ENCODE measurements at regions not wholly inside any gene's neighbourhood (a gene's known extent, or its start where the extent isn't known, plus 50 kb on each side); places are given as distances from the start of the nearest gene placed in this dataset.

DNA sequence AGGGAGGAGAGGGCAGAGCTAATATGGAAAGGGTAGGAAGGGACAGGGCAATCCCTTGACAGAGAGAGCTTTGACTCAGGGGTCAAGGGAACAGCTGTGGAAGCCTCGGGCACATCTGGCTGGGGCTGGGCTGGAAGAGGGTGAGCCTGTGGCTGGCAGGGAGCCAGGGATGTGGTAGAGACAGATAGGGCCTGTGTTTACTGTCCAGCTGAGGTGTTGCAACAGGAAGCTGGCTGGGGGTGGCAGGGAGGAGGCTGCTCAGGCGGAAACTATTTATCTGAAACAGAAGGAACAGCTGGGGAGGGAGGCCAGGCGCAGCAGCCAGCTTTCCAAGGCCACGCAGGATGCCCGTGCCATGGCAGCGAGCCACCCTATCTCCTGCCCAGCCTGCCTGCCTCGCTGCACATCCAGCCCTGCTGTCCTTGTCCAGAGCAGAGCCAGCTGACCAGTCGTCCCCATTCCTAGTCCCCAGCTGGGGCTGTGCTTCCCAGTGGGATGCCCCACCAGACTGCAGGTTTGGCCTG lies 264.7 kb downstream of the CYP26B1 start (continued):
- no peak for TF ChIP-seq MBD1 (CRISPR knock-in tag; IDR thresholded peaks at IDR 0.05)
- peak; percentile 89 for TF ChIP-seq NBN (IDR thresholded peaks at IDR 0.05; ENCODE audit: low read depth)
- no peak for TF ChIP-seq SREBF2 (CRISPR knock-in tag; IDR thresholded peaks at IDR 0.05)
- TF ChIP-seq KLF13 (tag; IDR thresholded peaks at IDR 0.05; ENCODE audit: borderline replicate concordance, low read depth) = no peak
- no peak for TF ChIP-seq FUS (optimal IDR thresholded peaks at IDR 0.05; ENCODE audit: low read depth, low read length)
- TF ChIP-seq, protein P1, sequence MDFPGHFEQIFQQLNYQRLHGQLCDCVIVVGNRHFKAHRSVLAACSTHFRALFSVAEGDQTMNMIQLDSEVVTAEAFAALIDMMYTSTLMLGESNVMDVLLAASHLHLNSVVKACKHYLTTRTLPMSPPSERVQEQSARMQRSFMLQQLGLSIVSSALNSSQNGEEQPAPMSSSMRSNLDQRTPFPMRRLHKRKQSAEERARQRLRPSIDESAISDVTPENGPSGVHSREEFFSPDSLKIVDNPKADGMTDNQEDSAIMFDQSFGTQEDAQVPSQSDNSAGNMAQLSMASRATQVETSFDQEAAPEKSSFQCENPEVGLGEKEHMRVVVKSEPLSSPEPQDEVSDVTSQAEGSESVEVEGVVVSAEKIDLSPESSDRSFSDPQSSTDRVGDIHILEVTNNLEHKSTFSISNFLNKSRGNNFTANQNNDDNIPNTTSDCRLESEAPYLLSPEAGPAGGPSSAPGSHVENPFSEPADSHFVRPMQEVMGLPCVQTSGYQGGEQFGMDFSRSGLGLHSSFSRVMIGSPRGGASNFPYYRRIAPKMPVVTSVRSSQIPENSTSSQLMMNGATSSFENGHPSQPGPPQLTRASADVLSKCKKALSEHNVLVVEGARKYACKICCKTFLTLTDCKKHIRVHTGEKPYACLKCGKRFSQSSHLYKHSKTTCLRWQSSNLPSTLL (IDR thresholded peaks at IDR 0.05) = no peak
- TF ChIP-seq GTF2E2 (tag; IDR thresholded peaks at IDR 0.05) = no peak
- peak; percentile 94 for TF ChIP-seq ZNF766 (CRISPR knock-in tag; conservative IDR thresholded peaks at IDR 0.05)
- no peak for TF ChIP-seq POLR2H (tag; IDR thresholded peaks at IDR 0.05; ENCODE audit: low read depth)
- no peak for TF ChIP-seq HNRNPUL1 (IDR thresholded peaks at IDR 0.05; ENCODE audit: low read length)
- TF ChIP-seq, protein P2, sequence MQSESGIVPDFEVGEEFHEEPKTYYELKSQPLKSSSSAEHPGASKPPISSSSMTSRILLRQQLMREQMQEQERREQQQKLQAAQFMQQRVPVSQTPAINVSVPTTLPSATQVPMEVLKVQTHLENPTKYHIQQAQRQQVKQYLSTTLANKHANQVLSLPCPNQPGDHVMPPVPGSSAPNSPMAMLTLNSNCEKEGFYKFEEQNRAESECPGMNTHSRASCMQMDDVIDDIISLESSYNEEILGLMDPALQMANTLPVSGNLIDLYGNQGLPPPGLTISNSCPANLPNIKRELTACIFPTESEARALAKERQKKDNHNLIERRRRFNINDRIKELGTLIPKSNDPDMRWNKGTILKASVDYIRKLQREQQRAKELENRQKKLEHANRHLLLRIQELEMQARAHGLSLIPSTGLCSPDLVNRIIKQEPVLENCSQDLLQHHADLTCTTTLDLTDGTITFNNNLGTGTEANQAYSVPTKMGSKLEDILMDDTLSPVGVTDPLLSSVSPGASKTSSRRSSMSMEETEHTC (IDR thresholded peaks at IDR 0.05) = 0 out of 2 replicates have a peak, but pooled peaks have one; percentile 42
- TF ChIP-seq, protein P3, sequence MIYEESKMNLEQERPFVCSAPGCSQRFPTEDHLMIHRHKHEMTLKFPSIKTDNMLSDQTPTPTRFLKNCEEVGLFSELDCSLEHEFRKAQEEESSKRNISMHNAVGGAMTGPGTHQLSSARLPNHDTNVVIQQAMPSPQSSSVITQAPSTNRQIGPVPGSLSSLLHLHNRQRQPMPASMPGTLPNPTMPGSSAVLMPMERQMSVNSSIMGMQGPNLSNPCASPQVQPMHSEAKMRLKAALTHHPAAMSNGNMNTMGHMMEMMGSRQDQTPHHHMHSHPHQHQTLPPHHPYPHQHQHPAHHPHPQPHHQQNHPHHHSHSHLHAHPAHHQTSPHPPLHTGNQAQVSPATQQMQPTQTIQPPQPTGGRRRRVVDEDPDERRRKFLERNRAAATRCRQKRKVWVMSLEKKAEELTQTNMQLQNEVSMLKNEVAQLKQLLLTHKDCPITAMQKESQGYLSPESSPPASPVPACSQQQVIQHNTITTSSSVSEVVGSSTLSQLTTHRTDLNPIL (CRISPR knock-in tag; IDR thresholded peaks at IDR 0.05) = no peak
- TF ChIP-seq, protein P4, sequence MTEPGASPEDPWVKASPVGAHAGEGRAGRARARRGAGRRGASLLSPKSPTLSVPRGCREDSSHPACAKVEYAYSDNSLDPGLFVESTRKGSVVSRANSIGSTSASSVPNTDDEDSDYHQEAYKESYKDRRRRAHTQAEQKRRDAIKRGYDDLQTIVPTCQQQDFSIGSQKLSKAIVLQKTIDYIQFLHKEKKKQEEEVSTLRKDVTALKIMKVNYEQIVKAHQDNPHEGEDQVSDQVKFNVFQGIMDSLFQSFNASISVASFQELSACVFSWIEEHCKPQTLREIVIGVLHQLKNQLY (CRISPR knock-in tag; conservative IDR thresholded peaks at IDR 0.05) = 0 out of 4 replicates have a peak, but pooled peaks of 1 of the 2 experiments have one; percentile 55
- no peak for TF ChIP-seq HOXB6 (CRISPR knock-in tag; IDR thresholded peaks at IDR 0.05; ENCODE audit: borderline replicate concordance)
- no peak for TF ChIP-seq HMG20B (CRISPR knock-in tag; IDR thresholded peaks at IDR 0.05)
- TF ChIP-seq HINFP (tag; conservative IDR thresholded peaks at IDR 0.05; ENCODE audit: low read depth) = 0 out of 2 replicates have a peak, but pooled peaks have one; percentile 27
- no peak for TF ChIP-seq ATF6 (CRISPR knock-in tag; IDR thresholded peaks at IDR 0.05)

Measured in K562 (cell line).